ENCODE measurements at regions not wholly inside any gene's neighbourhood (a gene's known extent, or its start where the extent isn't known, plus 50 kb on each side); places are given as distances from the start of the nearest gene placed in this dataset.

DNA sequence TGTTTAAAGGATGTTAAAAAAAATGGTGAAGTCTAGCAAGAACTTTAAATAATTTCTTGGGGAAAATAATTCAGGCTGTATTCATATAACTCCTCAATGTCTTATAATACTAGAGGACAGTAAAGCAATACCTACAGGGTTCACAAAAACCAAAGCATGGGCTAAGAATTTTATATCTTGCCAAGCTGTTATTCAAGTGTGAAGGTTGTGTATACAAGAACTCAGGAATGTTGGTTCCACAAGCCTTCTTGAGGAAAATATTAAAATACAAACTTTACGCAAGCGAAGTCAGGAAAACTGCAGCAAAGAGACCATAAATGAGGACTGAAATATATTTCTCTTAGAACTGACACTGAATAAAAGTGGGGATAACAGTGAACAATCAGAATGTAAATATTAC lies 76.1 kb upstream of the DNAJC10 start:
- TF ChIP-seq POLR2A (IDR thresholded peaks at IDR 0.05; ENCODE audit: low read length) (no peak), HDAC2 (IDR thresholded peaks at IDR 0.05) (no peak), KDM1A (IDR thresholded peaks at IDR 0.05; ENCODE audit: low read depth) (no peak), TFCP2L1 (CRISPR knock-in tag; IDR thresholded peaks at IDR 0.05) (no peak), POLR2AphosphoS2 (conservative IDR thresholded peaks at IDR 0.05; ENCODE audit: low read length) (no peak), SMC3 (IDR thresholded peaks at IDR 0.05) (no peak), MAFK (IDR thresholded peaks at IDR 0.05; ENCODE audit: partially characterized antibody) (no peak), RAD21 (conservative IDR thresholded peaks at IDR 0.05 in 1 of 2, IDR thresholded peaks at IDR 0.05 in 1 of 2) (no peak), ESRRA (IDR thresholded peaks at IDR 0.05; ENCODE audit: borderline replicate concordance, low read length) (no peak)
- TF ChIP-seq, protein P1, sequence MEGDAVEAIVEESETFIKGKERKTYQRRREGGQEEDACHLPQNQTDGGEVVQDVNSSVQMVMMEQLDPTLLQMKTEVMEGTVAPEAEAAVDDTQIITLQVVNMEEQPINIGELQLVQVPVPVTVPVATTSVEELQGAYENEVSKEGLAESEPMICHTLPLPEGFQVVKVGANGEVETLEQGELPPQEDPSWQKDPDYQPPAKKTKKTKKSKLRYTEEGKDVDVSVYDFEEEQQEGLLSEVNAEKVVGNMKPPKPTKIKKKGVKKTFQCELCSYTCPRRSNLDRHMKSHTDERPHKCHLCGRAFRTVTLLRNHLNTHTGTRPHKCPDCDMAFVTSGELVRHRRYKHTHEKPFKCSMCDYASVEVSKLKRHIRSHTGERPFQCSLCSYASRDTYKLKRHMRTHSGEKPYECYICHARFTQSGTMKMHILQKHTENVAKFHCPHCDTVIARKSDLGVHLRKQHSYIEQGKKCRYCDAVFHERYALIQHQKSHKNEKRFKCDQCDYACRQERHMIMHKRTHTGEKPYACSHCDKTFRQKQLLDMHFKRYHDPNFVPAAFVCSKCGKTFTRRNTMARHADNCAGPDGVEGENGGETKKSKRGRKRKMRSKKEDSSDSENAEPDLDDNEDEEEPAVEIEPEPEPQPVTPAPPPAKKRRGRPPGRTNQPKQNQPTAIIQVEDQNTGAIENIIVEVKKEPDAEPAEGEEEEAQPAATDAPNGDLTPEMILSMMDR (IDR thresholded peaks at IDR 0.05) = no peak
- TF ChIP-seq, protein P2, sequence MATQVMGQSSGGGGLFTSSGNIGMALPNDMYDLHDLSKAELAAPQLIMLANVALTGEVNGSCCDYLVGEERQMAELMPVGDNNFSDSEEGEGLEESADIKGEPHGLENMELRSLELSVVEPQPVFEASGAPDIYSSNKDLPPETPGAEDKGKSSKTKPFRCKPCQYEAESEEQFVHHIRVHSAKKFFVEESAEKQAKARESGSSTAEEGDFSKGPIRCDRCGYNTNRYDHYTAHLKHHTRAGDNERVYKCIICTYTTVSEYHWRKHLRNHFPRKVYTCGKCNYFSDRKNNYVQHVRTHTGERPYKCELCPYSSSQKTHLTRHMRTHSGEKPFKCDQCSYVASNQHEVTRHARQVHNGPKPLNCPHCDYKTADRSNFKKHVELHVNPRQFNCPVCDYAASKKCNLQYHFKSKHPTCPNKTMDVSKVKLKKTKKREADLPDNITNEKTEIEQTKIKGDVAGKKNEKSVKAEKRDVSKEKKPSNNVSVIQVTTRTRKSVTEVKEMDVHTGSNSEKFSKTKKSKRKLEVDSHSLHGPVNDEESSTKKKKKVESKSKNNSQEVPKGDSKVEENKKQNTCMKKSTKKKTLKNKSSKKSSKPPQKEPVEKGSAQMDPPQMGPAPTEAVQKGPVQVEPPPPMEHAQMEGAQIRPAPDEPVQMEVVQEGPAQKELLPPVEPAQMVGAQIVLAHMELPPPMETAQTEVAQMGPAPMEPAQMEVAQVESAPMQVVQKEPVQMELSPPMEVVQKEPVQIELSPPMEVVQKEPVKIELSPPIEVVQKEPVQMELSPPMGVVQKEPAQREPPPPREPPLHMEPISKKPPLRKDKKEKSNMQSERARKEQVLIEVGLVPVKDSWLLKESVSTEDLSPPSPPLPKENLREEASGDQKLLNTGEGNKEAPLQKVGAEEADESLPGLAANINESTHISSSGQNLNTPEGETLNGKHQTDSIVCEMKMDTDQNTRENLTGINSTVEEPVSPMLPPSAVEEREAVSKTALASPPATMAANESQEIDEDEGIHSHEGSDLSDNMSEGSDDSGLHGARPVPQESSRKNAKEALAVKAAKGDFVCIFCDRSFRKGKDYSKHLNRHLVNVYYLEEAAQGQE (IDR thresholded peaks at IDR 0.05) = no peak
- TF ChIP-seq, protein P3, sequence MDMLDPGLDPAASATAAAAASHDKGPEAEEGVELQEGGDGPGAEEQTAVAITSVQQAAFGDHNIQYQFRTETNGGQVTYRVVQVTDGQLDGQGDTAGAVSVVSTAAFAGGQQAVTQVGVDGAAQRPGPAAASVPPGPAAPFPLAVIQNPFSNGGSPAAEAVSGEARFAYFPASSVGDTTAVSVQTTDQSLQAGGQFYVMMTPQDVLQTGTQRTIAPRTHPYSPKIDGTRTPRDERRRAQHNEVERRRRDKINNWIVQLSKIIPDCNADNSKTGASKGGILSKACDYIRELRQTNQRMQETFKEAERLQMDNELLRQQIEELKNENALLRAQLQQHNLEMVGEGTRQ (IDR thresholded peaks at IDR 0.05) = no peak
- TF ChIP-seq, protein P4, sequence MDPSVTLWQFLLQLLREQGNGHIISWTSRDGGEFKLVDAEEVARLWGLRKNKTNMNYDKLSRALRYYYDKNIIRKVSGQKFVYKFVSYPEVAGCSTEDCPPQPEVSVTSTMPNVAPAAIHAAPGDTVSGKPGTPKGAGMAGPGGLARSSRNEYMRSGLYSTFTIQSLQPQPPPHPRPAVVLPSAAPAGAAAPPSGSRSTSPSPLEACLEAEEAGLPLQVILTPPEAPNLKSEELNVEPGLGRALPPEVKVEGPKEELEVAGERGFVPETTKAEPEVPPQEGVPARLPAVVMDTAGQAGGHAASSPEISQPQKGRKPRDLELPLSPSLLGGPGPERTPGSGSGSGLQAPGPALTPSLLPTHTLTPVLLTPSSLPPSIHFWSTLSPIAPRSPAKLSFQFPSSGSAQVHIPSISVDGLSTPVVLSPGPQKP (IDR thresholded peaks at IDR 0.05; ENCODE audit: low read depth, low read length) = no peak
